Left ventricle myocardium inferior (tissue), 1 donor: ENCODE measurements at regions not wholly inside any gene's neighbourhood (a gene's known extent, or its start where the extent isn't known, plus 50 kb on each side); places are given as distances from the start of the nearest gene placed in this dataset.

ENCODE experiments used
- DNase-seq: peaks from one replicate; pipeline ENCODE4 v3.0.0-alpha.2; 2020
- H3K27ac ChIP-seq: fragments of 200-600 bp; replicated peaks from 2 replicates; pipeline ENCODE4 v1.8.0; 2021
- H3K27me3 ChIP-seq: fragments of 200-600 bp; 2 replicates; pipeline ENCODE4 v1.8.0; 2021; ENCODE audit warnings: low read depth
- H3K36me3 ChIP-seq: fragments of 200-600 bp; 2 replicates; pipeline ENCODE4 v1.8.0; 2021
- H3K4me1 ChIP-seq: fragments of 200-600 bp; 2 replicates; pipeline ENCODE4 v1.8.0; 2021
- H3K4me3 ChIP-seq: fragments of 200-600 bp; 2 replicates; pipeline ENCODE4 v1.8.0; 2021; ENCODE audit warnings: mild to moderate bottlenecking, moderate library complexity
- H3K9me3 ChIP-seq: fragments of 200-600 bp; replicated peaks from 2 replicates; pipeline ENCODE4 v1.8.0; 2021
- CTCF ChIP-seq: fragments of 200-600 bp; IDR thresholded peaks from 2 replicates; pipeline ENCODE4 v1.8.0; 2021; ENCODE audit warnings: antibody characterized with exemption, mild to moderate bottlenecking, borderline replicate concordance
- intact Hi-C: fragments of 100-400 bp; cut with micrococcal nuclease; formaldehyde crosslinking; loops from one replicate; pipeline ENCODE4 v1.11.0; 2022
- donor health status: DM: no; HTN: yes; CAD: no; lungs with severe emphysema.

- intact Hi-C loops, result no loop called here
Measured at GRCh38 chr3:147730284-147730683, 321.1 kb downstream of the ZIC1 start.

GRCh38 chr3:147733217-147733616 lies 324.1 kb downstream of the ZIC1 start:
- Histone ChIP-seq H3K36me3 (no peaks in the 10 kb centered on the region), H3K27me3 (no peaks in the 10 kb centered on the region), H3K27ac (no peak overlapping the region), H3K4me3 (no peak overlapping the region), H3K4me1 (peaks cover 6% of the 10 kb centered on the region), H3K9me3 (peaks cover 2% of the 10 kb centered on the region)
- intact Hi-C loops, result no loop called here
- no peak for TF ChIP-seq CTCF
- DNase-seq, result no peak

More at GRCh38 chr3:147730284-147730683, 321.1 kb downstream of the ZIC1 start:
- no peak for TF ChIP-seq CTCF
- H3K27me3 ChIP-seq, result no peaks in the 10 kb centered on the region
- peaks cover 4% of the 10 kb centered on the region for H3K9me3 ChIP-seq
- H3K4me3 ChIP-seq, result no peak overlapping the region
- peaks cover 6% of the 10 kb centered on the region for H3K4me1 ChIP-seq
- H3K27ac ChIP-seq, result no peak overlapping the region
- no peak for DNase-seq
- no peaks in the 10 kb centered on the region for H3K36me3 ChIP-seq

- H3K4me1 ChIP-seq, result peaks cover 6% of the 10 kb centered on the region
- H3K9me3 ChIP-seq, result no peaks in the 10 kb centered on the region
- H3K36me3 ChIP-seq, result no peaks in the 10 kb centered on the region
- DNase-seq, result no peak
- TF ChIP-seq CTCF, result no peak
- H3K27ac ChIP-seq, result no peak overlapping the region
- intact Hi-C loops, result no loop called here
- H3K4me3 ChIP-seq, result no peak overlapping the region
- no peaks in the 10 kb centered on the region for H3K27me3 ChIP-seq
Measured at GRCh38 chr3:147735616-147736015, 326.5 kb downstream of the ZIC1 start.

- H3K36me3 ChIP-seq, result no peaks in the 10 kb centered on the region
- no peaks in the 10 kb centered on the region for H3K27me3 ChIP-seq
- intact Hi-C loops, result no loop called here
- H3K9me3 ChIP-seq, result no peaks in the 10 kb centered on the region
- no peak for TF ChIP-seq CTCF
- peaks cover 6% of the 10 kb centered on the region for H3K4me1 ChIP-seq
- no peak overlapping the region for H3K27ac ChIP-seq
- DNase-seq, result no peak
- no peak overlapping the region for H3K4me3 ChIP-seq
Measured at GRCh38 chr3:147736226-147736625, 327.1 kb downstream of the ZIC1 start.

- no peaks in the 10 kb centered on the region for H3K9me3 ChIP-seq
- intact Hi-C loops, result no loop called here
- no peak for TF ChIP-seq CTCF
- no peaks in the 10 kb centered on the region for H3K36me3 ChIP-seq
- no peaks in the 10 kb centered on the region for H3K27me3 ChIP-seq
- no peak overlapping the region for H3K27ac ChIP-seq
- no peak for DNase-seq
- no peak overlapping the region for H3K4me3 ChIP-seq
- peaks cover 6% of the 10 kb centered on the region for H3K4me1 ChIP-seq
Measured at GRCh38 chr3:147737376-147737775, 328.2 kb downstream of the ZIC1 start.

GRCh38 chr3:147740928-147741327 lies 331.8 kb downstream of the ZIC1 start:
- H3K9me3 ChIP-seq, result no peaks in the 10 kb centered on the region
- no peak overlapping the region for H3K4me3 ChIP-seq
- intact Hi-C loops, result no loop called here
- TF ChIP-seq CTCF, result no peak
- DNase-seq, result no peak
- H3K4me1 ChIP-seq, result no peaks in the 10 kb centered on the region
- H3K36me3 ChIP-seq, result no peaks in the 10 kb centered on the region
- no peaks in the 10 kb centered on the region for H3K27me3 ChIP-seq
- H3K27ac ChIP-seq, result no peak overlapping the region
